Embryonic facial prominence (tissue), 1 donor: ENCODE measurements at regions not wholly inside any gene's neighbourhood (a gene's known extent, or its start where the extent isn't known, plus 50 kb on each side); places are given as distances from the start of the nearest gene placed in this dataset.
"Not testable (repeated sequence)": the region's sequence is repeated elsewhere in the genome, so short reads cannot be mapped to it uniquely, and the experiment has no call there.

Source experiments
- DNase-seq: peaks from one replicate; pipeline ENCODE4 v3.0.0-alpha.2; 2016; ENCODE audit errors: extremely low spot score

GRCh38 chr12:9543341-9543740 is 64.4 kb downstream of the KLRB1 start:
- DNase-seq = not testable (repeated sequence)

GRCh38 chr12:9542827-9543226 is 64.9 kb downstream of the KLRB1 start:
- DNase-seq = not testable (repeated sequence)

GRCh38 chr12:9515925-9516324 is 91.8 kb downstream of the KLRB1 start:
- not testable (repeated sequence) for DNase-seq

- not testable (repeated sequence) for DNase-seq
Measured at GRCh38 chr12:9512695-9513094, 95.0 kb downstream of the KLRB1 start.

- DNase-seq = not testable (repeated sequence)
Measured at GRCh38 chr12:9510392-9511011, 97.2 kb downstream of the KLRB1 start.

- DNase-seq = no peak
Measured at GRCh38 chr12:9509464-9510161, 98.1 kb downstream of the KLRB1 start.

- no peak for DNase-seq
Measured at GRCh38 chr12:9506746-9507145, 101.0 kb downstream of the KLRB1 start.

- DNase-seq = not testable (repeated sequence)
Measured at GRCh38 chr12:9503384-9503783, 104.3 kb downstream of the KLRB1 start.

GRCh38 chr12:9502845-9503244 is 104.9 kb downstream of the KLRB1 start:
- not testable (repeated sequence) for DNase-seq

- not testable (repeated sequence) for DNase-seq
Measured at GRCh38 chr12:9493325-9493724, 114.4 kb downstream of the KLRB1 start.

- DNase-seq = not testable (repeated sequence)
Measured at GRCh38 chr12:9481289-9481688, 126.4 kb downstream of the KLRB1 start.

GRCh38 chr12:9474197-9474596 is 133.5 kb downstream of the KLRB1 start:
- DNase-seq = not testable (repeated sequence)

GRCh38 chr12:9473638-9474037 is 134.1 kb downstream of the KLRB1 start:
- DNase-seq = not testable (repeated sequence)

GRCh38 chr12:9471501-9471900 is 136.2 kb downstream of the KLRB1 start:
- not testable (repeated sequence) for DNase-seq

GRCh38 chr12:9470367-9470766 is 137.3 kb downstream of the KLRB1 start:
- not testable (repeated sequence) for DNase-seq

GRCh38 chr12:9469956-9470355 is 137.8 kb downstream of the KLRB1 start:
- DNase-seq = not testable (repeated sequence)

- not testable (repeated sequence) for DNase-seq
Measured at GRCh38 chr12:9469463-9469862, 138.3 kb downstream of the KLRB1 start.

- not testable (repeated sequence) for DNase-seq
Measured at GRCh38 chr12:9468998-9469397, 138.7 kb downstream of the KLRB1 start.

GRCh38 chr12:9468144-9468543 is 139.6 kb downstream of the KLRB1 start:
- DNase-seq = not testable (repeated sequence)

GRCh38 chr12:9464408-9464807 is 143.3 kb downstream of the KLRB1 start:
- DNase-seq = no peak

- DNase-seq = not testable (repeated sequence)
Measured at GRCh38 chr12:9455516-9455915, 152.2 kb downstream of the KLRB1 start.

- not testable (repeated sequence) for DNase-seq
Measured at GRCh38 chr12:9454021-9454420, 153.7 kb downstream of the KLRB1 start.

GRCh38 chr12:9450127-9450567 is 157.6 kb downstream of the KLRB1 start:
- not testable (repeated sequence) for DNase-seq
